HCT116 (cell line): ENCODE measurements at regions not wholly inside any gene's neighbourhood (a gene's known extent, or its start where the extent isn't known, plus 50 kb on each side); places are given as distances from the start of the nearest gene placed in this dataset.

Source experiments
- CBX3 ChIP-seq: IDR thresholded peaks from 2 replicates; pipeline ENCODE4 v1.6.1; 2012; ENCODE audit warnings: low read depth
- CTCF ChIP-seq, 3 experiments: fragments of 200-600 bp in 1 of 3; sonication (generic) in 1 of 3; IDR thresholded peaks in 2 of 3; conservative IDR thresholded peaks in 1 of 3; 2 replicates each; pipeline ENCODE4 v1.5.1; 2012 to 2017; ENCODE audit warnings: low read depth in 2 of 3, low read length in 2 of 3, antibody characterized with exemption in 1 of 3, borderline replicate concordance in 1 of 3, control low read depth in 1 of 3, mild to moderate bottlenecking in 1 of 3, mixed read lengths in 1 of 3, mixed run types in 1 of 3, moderate library complexity in 1 of 3; ENCODE audit not compliant: insufficient read depth in 1 of 3
- EZH2phosphoT487 ChIP-seq: fragments of 200-600 bp; IDR thresholded peaks from 2 replicates; pipeline ENCODE4 v1.6.1; 2018; ENCODE audit warnings: antibody characterized with exemption, borderline replicate concordance
- FOSL1 ChIP-seq: IDR thresholded peaks from 2 replicates; pipeline ENCODE4 v1.6.1; 2012; ENCODE audit warnings: low read depth
- JUND ChIP-seq: IDR thresholded peaks from 2 replicates; pipeline ENCODE4 v1.6.1; 2012
- POLR2A ChIP-seq: IDR thresholded peaks from 2 replicates; pipeline ENCODE4 v1.7.0; 2011; ENCODE audit warnings: borderline replicate concordance; ENCODE audit not compliant: insufficient read depth, insufficient read length; ENCODE audit errors: extremely low read depth
- POLR2AphosphoS5 ChIP-seq: IDR thresholded peaks from 2 replicates; pipeline ENCODE4 v1.6.1; 2011; ENCODE audit warnings: mild to moderate bottlenecking, low read depth, low read length, moderate library complexity
- RAD21 ChIP-seq: IDR thresholded peaks from 2 replicates; pipeline ENCODE4 v1.6.1; 2012; ENCODE audit warnings: low read depth, mild to moderate bottlenecking
- SRF ChIP-seq: IDR thresholded peaks from 2 replicates; pipeline ENCODE4 v1.6.1; 2012; ENCODE audit warnings: low read depth
- TCF7L2 ChIP-seq: IDR thresholded peaks from 2 replicates; pipeline ENCODE4 v1.7.0; 2011; ENCODE audit warnings: borderline replicate concordance, inconsistent platforms; ENCODE audit not compliant: insufficient read depth, insufficient read length; ENCODE audit errors: extremely low read depth
- YY1 ChIP-seq: IDR thresholded peaks from 2 replicates; pipeline ENCODE4 v1.6.1; 2011; ENCODE audit warnings: low read length, low read depth, moderate library complexity, mild to moderate bottlenecking; ENCODE audit not compliant: insufficient replicate concordance; ENCODE audit errors: extremely low read depth
- ZNF274 ChIP-seq: fragments of 200-500 bp; sonication (Bioruptor generic); IDR thresholded peaks from 2 replicates; pipeline ENCODE4 v1.6.1; 2014; ENCODE audit warnings: mild to moderate bottlenecking, low read depth, low read length, inconsistent platforms
- TF ChIP-seq, protein P1 (sequence below): IDR thresholded peaks from 2 replicates; pipeline ENCODE4 v1.6.1; 2011; ENCODE audit warnings: mild to moderate bottlenecking, low read length, moderate library complexity; ENCODE audit not compliant: insufficient replicate concordance; ENCODE audit errors: extremely low read depth
- TF ChIP-seq, protein P2 (sequence below): IDR thresholded peaks from 2 replicates; pipeline ENCODE4 v1.6.1; 2012

- TF ChIP-seq CTCF (IDR thresholded peaks at IDR 0.05 in 2 of 3, conservative IDR thresholded peaks at IDR 0.05 in 1 of 3; ENCODE audit: borderline replicate concordance in 1 of 3, insufficient read depth in 1 of 3, low read depth in 2 of 3, low read length in 2 of 3): no peak
- no peak for TF ChIP-seq POLR2A
- TF ChIP-seq POLR2AphosphoS5: no peak
- no peak for TF ChIP-seq RAD21
- no peak for TF ChIP-seq TCF7L2
- TF ChIP-seq JUND: no peak
- no peak for TF ChIP-seq ZNF274
- no peak for TF ChIP-seq SRF
- TF ChIP-seq, protein P1, sequence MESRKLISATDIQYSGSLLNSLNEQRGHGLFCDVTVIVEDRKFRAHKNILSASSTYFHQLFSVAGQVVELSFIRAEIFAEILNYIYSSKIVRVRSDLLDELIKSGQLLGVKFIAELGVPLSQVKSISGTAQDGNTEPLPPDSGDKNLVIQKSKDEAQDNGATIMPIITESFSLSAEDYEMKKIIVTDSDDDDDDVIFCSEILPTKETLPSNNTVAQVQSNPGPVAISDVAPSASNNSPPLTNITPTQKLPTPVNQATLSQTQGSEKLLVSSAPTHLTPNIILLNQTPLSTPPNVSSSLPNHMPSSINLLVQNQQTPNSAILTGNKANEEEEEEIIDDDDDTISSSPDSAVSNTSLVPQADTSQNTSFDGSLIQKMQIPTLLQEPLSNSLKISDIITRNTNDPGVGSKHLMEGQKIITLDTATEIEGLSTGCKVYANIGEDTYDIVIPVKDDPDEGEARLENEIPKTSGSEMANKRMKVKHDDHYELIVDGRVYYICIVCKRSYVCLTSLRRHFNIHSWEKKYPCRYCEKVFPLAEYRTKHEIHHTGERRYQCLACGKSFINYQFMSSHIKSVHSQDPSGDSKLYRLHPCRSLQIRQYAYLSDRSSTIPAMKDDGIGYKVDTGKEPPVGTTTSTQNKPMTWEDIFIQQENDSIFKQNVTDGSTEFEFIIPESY: no peak
- TF ChIP-seq CBX3: no peak
- TF ChIP-seq YY1: no peak
- no peak for TF ChIP-seq EZH2phosphoT487
- TF ChIP-seq, protein P2, sequence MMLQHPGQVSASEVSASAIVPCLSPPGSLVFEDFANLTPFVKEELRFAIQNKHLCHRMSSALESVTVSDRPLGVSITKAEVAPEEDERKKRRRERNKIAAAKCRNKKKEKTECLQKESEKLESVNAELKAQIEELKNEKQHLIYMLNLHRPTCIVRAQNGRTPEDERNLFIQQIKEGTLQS: no peak
- no peak for TF ChIP-seq FOSL1
Observed at GRCh38 chr11:127816962-127817361, 770.4 kb downstream of the ETS1 start.
